GM23248 (cell line): ENCODE measurements at regions not wholly inside any gene's neighbourhood (a gene's known extent, or its start where the extent isn't known, plus 50 kb on each side); places are given as distances from the start of the nearest gene placed in this dataset.

Experiments
- EZH2 ChIP-seq: fragments of 200-600 bp; sonication (generic); IDR thresholded peaks from 2 replicates; pipeline ENCODE4 v1.6.1; 2018; ENCODE audit warnings: antibody characterized with exemption, mild to moderate bottlenecking; ENCODE audit not compliant: insufficient read depth, poor library complexity, severe bottlenecking
- EZH2phosphoT487 ChIP-seq: fragments of 200-600 bp; sonication (generic); IDR thresholded peaks from 2 replicates; pipeline ENCODE4 v1.6.1; 2018; ENCODE audit warnings: antibody characterized with exemption, moderate library complexity, mild to moderate bottlenecking, low read depth; ENCODE audit not compliant: insufficient read depth

- TF ChIP-seq EZH2 = no peak
- TF ChIP-seq EZH2phosphoT487 = no peak
These were observed 71.3 kb upstream of the IVNS1ABP start for GRCh38 chr1:185388346-185388745.
